T47D (cell line): ENCODE measurements at regions not wholly inside any gene's neighbourhood (a gene's known extent, or its start where the extent isn't known, plus 50 kb on each side); places are given as distances from the start of the nearest gene placed in this dataset.
"Not testable (repeated sequence)": the region's sequence is repeated elsewhere in the genome, so short reads cannot be mapped to it uniquely, and the experiment has no call there.

Source experiments
- DNase-seq, 2 experiments: peaks; one replicate each; pipeline versions ENCODE4 v3.0.0 to v3.0.0-alpha.2; 2011 to 2012; ENCODE audit warnings: low read depth in 1 of 2, low spot score in 1 of 2
- JUND ChIP-seq: IDR thresholded peaks from 2 replicates; pipeline ENCODE4 v1.6.1; 2012; ENCODE audit warnings: low read depth
- in situ Hi-C: cut with HindIII; loops from 2 replicates; pipeline ENCODE4 v1.10.0; 2016; ENCODE audit warnings: low sequenced_read_pairs, low pct_unique_long_range_greater_than_20kb

- TF ChIP-seq JUND = no peak
- no peak for DNase-seq
- in situ Hi-C loops = no loop called here
Observed at GRCh38 chr6:80433673-80434025, 327.2 kb downstream of the BCKDHB start.

- DNase-seq = no peak
- in situ Hi-C loops = no loop called here
- no peak for TF ChIP-seq JUND
Observed at GRCh38 chr6:80433010-80433672, 326.7 kb downstream of the BCKDHB start.

- no peak for TF ChIP-seq JUND
- DNase-seq = no peak
- in situ Hi-C loops = no loop called here
Observed at GRCh38 chr6:80425089-80425823, 318.8 kb downstream of the BCKDHB start.

- no peak for DNase-seq
- TF ChIP-seq JUND = no peak
- in situ Hi-C loops = no loop called here
Observed at GRCh38 chr6:80411486-80411885, 305.0 kb downstream of the BCKDHB start.

- DNase-seq, in situ Hi-C loops: not testable (repeated sequence)
Observed at GRCh38 chr6:80407976-80408375, 301.5 kb downstream of the BCKDHB start.

- TF ChIP-seq JUND = no peak
- in situ Hi-C loops = no loop called here
- DNase-seq = no peak
Observed at GRCh38 chr6:80404889-80405288, 298.4 kb downstream of the BCKDHB start.

- no peak for DNase-seq
- no peak for TF ChIP-seq JUND
- in situ Hi-C loops = no loop called here
Observed at GRCh38 chr6:80403365-80403764, 296.9 kb downstream of the BCKDHB start.

GRCh38 chr6:80402266-80402665 is 295.8 kb downstream of the BCKDHB start:
- in situ Hi-C loops = no loop called here
- no peak for DNase-seq
- TF ChIP-seq JUND = no peak
